K562 (cell line): ENCODE measurements at regions not wholly inside any gene's neighbourhood (a gene's known extent, or its start where the extent isn't known, plus 50 kb on each side); places are given as distances from the start of the nearest gene placed in this dataset.

Source experiments
- ATAC-seq: fragments of 200-7000 bp; cut with Tn5 transposase; 3 replicates; pipeline ENCODE4 v1.9.1; 2020; ENCODE audit warnings: moderate library complexity
- BruUV-seq: library from RNA; stranded (reverse); fragments of 400-500 nt; replicated peaks from 2 replicates; lab custom pipeline; 2021; lab: Mats Ljungman, UMichigan
- CTCF ChIA-PET: fragments of 300-600 bp; formaldehyde crosslinking; extraction: SDS; loops from one replicate; lab custom pipeline; 2021; ENCODE audit warnings: low intra/inter-chr PET ratio; lab: Yijun Ruan, JAX
- POLR2A ChIA-PET: fragments of 300-600, 350-650 bp; sonication (Branson Sonifier 250); formaldehyde crosslinking; extraction: SDS; loops from one replicate; lab custom pipeline; 2021; ENCODE audit warnings: antibody characterized with exemption, inconsistent platforms; lab: Yijun Ruan, JAX
- DNase-seq, 4 experiments: peaks; one replicate each; pipeline versions ENCODE4 v3.0.0 to v3.0.0-alpha.2; 2011 to 2018; ENCODE audit warnings: low spot score in 3 of 4, mixed read lengths in 3 of 4; ENCODE audit errors: extremely low read depth in 1 of 4
- FAIRE-seq: peaks from 2 replicates; lab custom pipeline; 2011; peaks lifted over from hg19 to GRCh38; lab: Jason Lieb, UNC
- H2AFZ ChIP-seq: 2 replicates; pipeline ENCODE4 v1.6.0; 2011; ENCODE audit warnings: low read depth, low read length, control low read depth, inconsistent platforms
- H3K27ac ChIP-seq: fragments of 200-600 bp; 3 replicates; pipeline ENCODE4 v1.8.0; 2011; ENCODE audit warnings: low read depth, mild to moderate bottlenecking, control low read depth, inconsistent platforms, low read length, moderate library complexity, mixed read lengths; ENCODE audit errors: extremely low read depth
- H3K27me3 ChIP-seq, 2 experiments: fragments of 300-600 bp in 1 of 2; 2 replicates in 1 of 2; 3 replicates in 1 of 2; pipeline versions ENCODE4 v1.6.0 to v1.8.0; 2011; ENCODE audit warnings: inconsistent platforms in 2 of 2, low read length in 2 of 2, mild to moderate bottlenecking in 1 of 2, mixed read lengths in 1 of 2, moderate library complexity in 1 of 2; ENCODE audit not compliant: control insufficient read depth in 2 of 2, insufficient read depth in 2 of 2
- H3K36me3 ChIP-seq: fragments of 300-600 bp; 3 replicates; pipeline ENCODE4 v1.8.0; 2011; ENCODE audit warnings: mild to moderate bottlenecking, low read length, inconsistent platforms; ENCODE audit not compliant: control insufficient read depth, insufficient read depth
- H3K4me1 ChIP-seq, 2 experiments: fragments of 200-600 bp in 1 of 2; replicated peaks in 1 of 2; 2 replicates in 1 of 2; 3 replicates in 1 of 2; pipeline versions ENCODE4 v1.5.1 to v1.8.0; 2011; ENCODE audit warnings: inconsistent platforms in 2 of 2, low read length in 2 of 2, mild to moderate bottlenecking in 1 of 2, mixed read lengths in 1 of 2, moderate library complexity in 1 of 2; ENCODE audit not compliant: control insufficient read depth in 2 of 2, insufficient read depth in 2 of 2
- H3K4me2 ChIP-seq: 2 replicates; pipeline ENCODE4 v1.6.1; 2011; ENCODE audit warnings: low read length, control low read depth, inconsistent platforms, mixed read lengths; ENCODE audit not compliant: insufficient read depth
- H3K4me3 ChIP-seq: fragments of 200-600 bp; sonication (generic), shearing (Covaris generic); 2 replicates; pipeline ENCODE4 v1.5.1; 2016; ENCODE audit warnings: control low read depth, inconsistent platforms
- H3K79me2 ChIP-seq: fragments of 200-600 bp; 3 replicates; pipeline ENCODE4 v1.8.0; 2011; ENCODE audit warnings: low read length, inconsistent platforms; ENCODE audit not compliant: control insufficient read depth, insufficient read depth
- H3K9ac ChIP-seq, 2 experiments: 2 replicates each; pipeline versions ENCODE4 v1.6.0 to v1.6.1; 2011; ENCODE audit warnings: low read depth in 2 of 2, low read length in 2 of 2, control low read depth in 1 of 2, inconsistent platforms in 1 of 2, mild to moderate bottlenecking in 1 of 2, mixed read lengths in 1 of 2; ENCODE audit not compliant: insufficient read depth in 1 of 2
- H3K9me1 ChIP-seq: one replicate; pipeline ENCODE4 v1.6.0; 2011; ENCODE audit warnings: inconsistent platforms, mild to moderate bottlenecking, low read length, moderate library complexity; ENCODE audit not compliant: control insufficient read depth, insufficient read depth
- H3K9me3 ChIP-seq: replicated peaks from 2 replicates; pipeline ENCODE4 v1.5.1; 2011; ENCODE audit warnings: low read depth, low read length, inconsistent platforms; ENCODE audit not compliant: control insufficient read depth, insufficient read depth
- H4K20me1 ChIP-seq: replicated peaks from 2 replicates; pipeline ENCODE4 v1.6.1; 2011; ENCODE audit warnings: low read length, inconsistent platforms, mixed read lengths; ENCODE audit not compliant: control insufficient read depth, insufficient read depth
- CCAR2 ChIP-seq: fragments of 200-400 bp; formaldehyde crosslinking; IDR thresholded peaks from 2 replicates; pipeline ENCODE4 v1.6.1; 2017; ENCODE audit warnings: mild to moderate bottlenecking, low read depth, low read length
- CREB3 ChIP-seq: fragments of 450-650 bp; conservative IDR thresholded peaks from 2 replicates; pipeline ENCODE4 v1.6.1; 2016; ENCODE audit warnings: missing genetic modification characterization, low read depth, mild to moderate bottlenecking, missing compliant biosample characterization, moderate library complexity
- EP300 ChIP-seq: IDR thresholded peaks from 2 replicates; pipeline ENCODE4 v1.6.1; 2012; ENCODE audit warnings: low read length, improper control_type of control experiment
- FOS ChIP-seq: IDR thresholded peaks from 3 replicates; pipeline ENCODE4 v1.6.1; 2011; ENCODE audit not compliant: insufficient read length; ENCODE audit errors: extremely low read depth
- NR4A1 ChIP-seq, 2 experiments: fragments of 250-450 bp in 1 of 2; fragments of 450-650 bp in 1 of 2; sonication (Bioruptor Pico) in 1 of 2; IDR thresholded peaks; 2 replicates each; pipeline versions ENCODE4 v1.4.0 to v1.6.1; 2016 to 2020; ENCODE audit warnings: mild to moderate bottlenecking in 2 of 2, missing compliant biosample characterization in 1 of 2, missing genetic modification characterization in 1 of 2, moderate library complexity in 1 of 2
- POU5F1 ChIP-seq: fragments of 150-350 bp; IDR thresholded peaks from 2 replicates; pipeline ENCODE4 v1.6.1; 2014; ENCODE audit warnings: borderline replicate concordance, low read length, low read depth, mild to moderate bottlenecking; ENCODE audit not compliant: partially characterized antibody
- WGBS: fragments of 100-300 bp; shearing (Covaris generic); methylation state at CpG from one replicate; pipeline ENCODE4 v1.1.6; 2016; ENCODE audit warnings: low coverage, mixed read lengths; ENCODE audit not compliant: insufficient coverage; ENCODE audit errors: missing lambda C conversion rate; 5-methylcytosine and 5-hydroxymethylcytosine counted together
- in situ Hi-C: fragments of 300-500 bp; cut with MboI; formaldehyde crosslinking; loops from 4 replicates; pipeline ENCODE4 v1.15.0; 2018; ENCODE audit warnings: inconsistent platforms, mixed read lengths
- intact Hi-C: fragments of 100-400 bp; cut with micrococcal nuclease; formaldehyde crosslinking; loops from 2 replicates; pipeline ENCODE4 v1.14.2; 2022

- no peak for TF ChIP-seq POU5F1
- TF ChIP-seq CCAR2: no peak
- TF ChIP-seq NR4A1 (CRISPR knock-in tag; IDR thresholded peaks at IDR 0.05): no peak
- no peak for TF ChIP-seq NR4A1 (tag; IDR thresholded peaks at IDR 0.05)
- TF ChIP-seq EP300: no peak
- TF ChIP-seq, all 486 proteins: peak for 0
These were observed 461.1 kb downstream of the LRIG3 start (continued) for GRCh38 chr12:58459191-58459590.

- FAIRE-seq (no peak), ATAC-seq (no peak), DNase-seq (no peak)
- no peaks in the 10 kb centered on the region for H3K9me3 ChIP-seq
- no TSS peak for BruUV-seq
- H3K27me3 ChIP-seq: no peaks in the 10 kb centered on the region
- no peak overlapping the region for H3K4me3 ChIP-seq
- TF ChIP-seq CREB3: no peak
- TF ChIP-seq FOS: no peak
- H3K4me1 ChIP-seq: no peaks in the 10 kb centered on the region
- WGBS: 0% methylated on average over 3 of the region's 3 CpGs
- H2AFZ ChIP-seq: no peak overlapping the region
- no peaks in the 10 kb centered on the region for H3K79me2 ChIP-seq
- H4K20me1 ChIP-seq: no peaks in the 10 kb centered on the region
- intact Hi-C loops: no loop called here
- no peaks in the 10 kb centered on the region for H3K9me1 ChIP-seq
- no peak overlapping the region for H3K9ac ChIP-seq
- POLR2A ChIA-PET: no interaction called here
- CTCF ChIA-PET: no interaction called here
- in situ Hi-C loops: no loop called here
- no peak overlapping the region for H3K27ac ChIP-seq
- H3K4me2 ChIP-seq: no peak overlapping the region
- H3K36me3 ChIP-seq: no peaks in the 10 kb centered on the region
These were observed 457.3 kb downstream of the LRIG3 start for GRCh38 chr12:58463051-58463450.
